IMR-90 (cell line): ENCODE measurements at regions not wholly inside any gene's neighbourhood (a gene's known extent, or its start where the extent isn't known, plus 50 kb on each side); places are given as distances from the start of the nearest gene placed in this dataset.

Experiments used
- CEBPB ChIP-seq: IDR thresholded peaks from 2 replicates; pipeline ENCODE4 v1.6.1; 2012; ENCODE audit warnings: low read depth, low read length, improper control_type of control experiment
- NFE2L2 ChIP-seq: fragments of 150-350 bp; IDR thresholded peaks from 2 replicates; pipeline ENCODE4 v1.6.1; 2016; ENCODE audit warnings: low read depth, mild to moderate bottlenecking, low read length
- POLR2A ChIP-seq: IDR thresholded peaks from 2 replicates; pipeline ENCODE4 v1.6.1; 2012; ENCODE audit warnings: mild to moderate bottlenecking, low read depth, low read length
- TF ChIP-seq, protein P1 (sequence below): conservative IDR thresholded peaks from 2 replicates; pipeline ENCODE4 v1.5.1; 2012; ENCODE audit warnings: mild to moderate bottlenecking, low read depth, low read length, improper control_type of control experiment

DNA sequence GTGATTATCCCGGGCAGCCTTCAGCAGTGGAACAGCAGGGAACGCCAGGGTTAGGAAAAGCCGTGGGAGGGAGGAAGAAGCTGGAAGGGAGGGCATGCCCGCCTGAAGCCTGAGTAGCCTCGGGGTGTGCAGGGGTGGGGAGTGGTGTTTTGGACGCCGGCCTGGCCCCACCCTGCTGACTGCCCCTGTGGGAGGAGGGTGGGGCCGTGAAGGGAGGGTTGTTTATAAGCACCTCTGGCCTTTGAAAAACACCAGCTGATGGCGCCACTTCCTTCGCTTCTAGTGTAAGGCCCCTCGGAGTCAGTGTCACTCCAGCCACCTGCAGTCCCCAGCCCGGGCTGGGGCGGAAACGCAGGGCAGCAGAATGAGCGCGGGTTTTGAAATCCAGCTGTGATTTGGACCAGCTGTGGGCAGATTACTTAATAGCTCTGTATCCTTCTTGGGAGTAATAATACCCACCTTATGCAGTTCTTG is 52.8 kb upstream of the BMP6 start:
- TF ChIP-seq, protein P1, sequence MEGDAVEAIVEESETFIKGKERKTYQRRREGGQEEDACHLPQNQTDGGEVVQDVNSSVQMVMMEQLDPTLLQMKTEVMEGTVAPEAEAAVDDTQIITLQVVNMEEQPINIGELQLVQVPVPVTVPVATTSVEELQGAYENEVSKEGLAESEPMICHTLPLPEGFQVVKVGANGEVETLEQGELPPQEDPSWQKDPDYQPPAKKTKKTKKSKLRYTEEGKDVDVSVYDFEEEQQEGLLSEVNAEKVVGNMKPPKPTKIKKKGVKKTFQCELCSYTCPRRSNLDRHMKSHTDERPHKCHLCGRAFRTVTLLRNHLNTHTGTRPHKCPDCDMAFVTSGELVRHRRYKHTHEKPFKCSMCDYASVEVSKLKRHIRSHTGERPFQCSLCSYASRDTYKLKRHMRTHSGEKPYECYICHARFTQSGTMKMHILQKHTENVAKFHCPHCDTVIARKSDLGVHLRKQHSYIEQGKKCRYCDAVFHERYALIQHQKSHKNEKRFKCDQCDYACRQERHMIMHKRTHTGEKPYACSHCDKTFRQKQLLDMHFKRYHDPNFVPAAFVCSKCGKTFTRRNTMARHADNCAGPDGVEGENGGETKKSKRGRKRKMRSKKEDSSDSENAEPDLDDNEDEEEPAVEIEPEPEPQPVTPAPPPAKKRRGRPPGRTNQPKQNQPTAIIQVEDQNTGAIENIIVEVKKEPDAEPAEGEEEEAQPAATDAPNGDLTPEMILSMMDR: no peak
- TF ChIP-seq POLR2A: no peak
- TF ChIP-seq NFE2L2: no peak
- no peak for TF ChIP-seq CEBPB
